Left colon (tissue), 2 donors: ENCODE measurements at regions not wholly inside any gene's neighbourhood (a gene's known extent, or its start where the extent isn't known, plus 50 kb on each side); places are given as distances from the start of the nearest gene placed in this dataset.
A peak's percentile ranks its signal among the peaks of the same experiment; 100 is the strongest.
"Not testable (repeated sequence)": the region's sequence is repeated elsewhere in the genome, so short reads cannot be mapped to it uniquely, and the experiment has no call there.

Experiments used
- ATAC-seq: fragments of 200-7000 bp; cut with Tn5 transposase; one replicate; pipeline ENCODE4 v1.9.1; 2020; ENCODE audit warnings: mild to moderate bottlenecking, moderate library complexity
- DNase-seq, 2 donors: peaks; one replicate each; pipeline ENCODE4 v3.0.0-alpha.2; 2020
- intact Hi-C, 2 donors: fragments of 100-400 bp; cut with DNase I in 1 of 2; cut with micrococcal nuclease in 1 of 2; formaldehyde crosslinking; loops; one replicate each; pipeline versions ENCODE4 v1.11.2 to v1.14.0; 2022; cut with DNase I, micrococcal nuclease
- donor health status: DM: no; HTN: no; CAD: no.
- donor health status: DM: yes; HTN: yes; CAD: no.

- DNase-seq, ATAC-seq, intact Hi-C loops: not testable (repeated sequence)
Observed at GRCh38 chr10:121145802-121146395, 294.7 kb downstream of the WDR11 start.

- no peak for DNase-seq
- intact Hi-C loops: no loop called here
- ATAC-seq: no peak
Observed at GRCh38 chr10:121148921-121149320, 297.8 kb downstream of the WDR11 start.

- intact Hi-C loops: no loop called here
- no peak for DNase-seq
Observed at GRCh38 chr10:121152033-121152432, 300.9 kb downstream of the WDR11 start.

GRCh38 chr10:121152935-121153334 is 301.8 kb downstream of the WDR11 start:
- no peak for ATAC-seq
- no peak for DNase-seq
- intact Hi-C loops: no loop called here

More at GRCh38 chr10:121152033-121152432, 300.9 kb downstream of the WDR11 start:
- ATAC-seq: no peak

DNA sequence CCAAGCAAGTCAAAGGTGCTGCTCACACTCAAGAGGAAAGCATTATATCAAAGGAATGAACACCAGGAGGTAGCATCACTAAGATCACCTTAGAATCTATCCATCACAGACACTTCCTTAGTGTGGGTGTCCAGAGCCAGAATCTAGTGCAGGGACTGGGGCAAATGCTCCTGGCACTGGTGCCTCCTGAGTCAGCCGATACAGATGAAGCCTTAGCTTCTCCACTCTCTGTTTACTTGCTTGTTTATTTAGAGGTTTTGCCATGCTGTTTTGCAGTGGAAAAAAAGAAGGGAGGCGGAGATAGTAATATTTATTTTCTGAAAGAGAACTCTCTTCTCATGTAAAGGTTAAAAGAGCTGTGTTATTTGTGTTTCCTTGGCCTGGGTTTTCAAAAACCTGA is 303.1 kb downstream of the WDR11 start:
- intact Hi-C loops: no loop called here
- DNase-seq (no peak), ATAC-seq (no peak)

DNA sequence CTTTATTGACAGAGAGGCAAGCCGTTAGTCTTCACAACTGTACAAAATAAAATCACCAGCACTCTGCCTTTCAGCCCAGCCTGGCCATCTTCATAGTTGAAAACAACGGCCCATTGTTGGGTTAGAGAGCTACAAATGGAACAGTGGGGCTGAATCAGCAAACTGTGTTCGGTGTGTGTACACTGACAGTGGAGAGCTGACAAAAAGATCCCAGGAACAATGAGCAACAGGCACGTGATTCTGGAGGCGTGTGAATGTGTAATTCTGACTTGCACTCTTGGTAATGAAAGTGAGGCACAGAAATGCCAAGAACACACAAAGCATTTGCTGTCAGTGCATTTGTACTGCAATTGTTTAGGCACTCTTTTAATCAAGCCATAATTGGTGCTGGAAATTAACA is 303.7 kb downstream of the WDR11 start:
- DNase-seq (peak; percentile 17 to 44), ATAC-seq (peak; percentile 28)
- intact Hi-C loops: no loop called here

GRCh38 chr10:121155742-121156474 is 304.7 kb downstream of the WDR11 start:
- peak; percentile 63 for ATAC-seq
- DNase-seq: peak; percentile 59 to 75
- intact Hi-C loops: no loop called here

- intact Hi-C loops: no loop called here
- DNase-seq (peak; percentile 45 to 59), ATAC-seq (peak; percentile 56)
Observed at GRCh38 chr10:121157998-121158397, 306.8 kb downstream of the WDR11 start.

DNA sequence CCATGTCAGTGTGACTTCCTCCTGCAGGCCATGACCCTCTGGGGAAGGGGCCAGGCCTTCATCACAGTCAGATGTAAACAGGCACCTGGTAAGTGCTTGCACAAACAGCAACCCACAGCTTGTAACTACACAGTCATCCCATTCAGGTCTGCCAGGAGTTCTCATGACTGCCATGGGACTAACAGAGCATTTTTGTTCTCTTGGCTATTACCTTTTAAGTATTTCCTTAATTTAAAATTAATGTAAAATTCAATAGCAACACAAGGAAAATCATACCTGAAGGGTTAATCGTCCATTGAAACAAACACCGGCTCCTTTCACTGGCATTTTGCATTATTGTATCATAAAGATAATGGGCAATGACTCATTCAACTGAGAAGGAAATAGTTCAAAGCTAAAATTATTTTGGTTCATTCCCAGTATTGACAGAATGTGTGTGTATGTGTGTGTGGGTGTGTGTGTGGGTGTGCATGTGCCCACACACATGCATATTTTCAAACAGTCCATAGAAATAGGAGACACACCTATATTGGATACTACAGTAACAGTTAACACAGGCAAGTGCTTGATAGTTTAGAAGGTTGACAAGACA is 307.9 kb downstream of the WDR11 start:
- DNase-seq (peak; percentile 55 to 63), ATAC-seq (peak; percentile 81)
- intact Hi-C loops: no loop called here

GRCh38 chr10:121159670-121160069 is 308.5 kb downstream of the WDR11 start:
- ATAC-seq (no peak), DNase-seq (no peak)
- intact Hi-C loops: no loop called here

DNA sequence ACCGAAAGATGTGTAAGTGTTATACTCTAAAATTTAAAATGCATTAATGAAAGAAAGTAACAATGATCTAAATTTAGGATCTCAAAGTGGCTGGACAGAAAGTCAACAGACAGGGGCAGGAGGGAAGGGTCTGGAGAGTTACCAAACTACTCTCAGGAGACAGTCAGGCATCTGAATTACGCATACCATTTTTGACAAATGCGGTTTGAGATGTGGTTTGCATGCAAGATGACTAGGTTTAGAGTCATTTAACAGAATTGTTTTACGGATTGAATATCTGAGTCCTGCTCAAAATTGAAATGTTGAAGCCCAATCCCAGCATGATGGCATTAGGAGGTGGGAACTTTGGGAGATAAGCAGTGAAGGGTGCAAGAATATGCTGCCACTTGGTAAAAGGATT is 314.1 kb downstream of the WDR11 start:
- intact Hi-C loops: no loop called here
- no peak for DNase-seq
- ATAC-seq: no peak

DNA sequence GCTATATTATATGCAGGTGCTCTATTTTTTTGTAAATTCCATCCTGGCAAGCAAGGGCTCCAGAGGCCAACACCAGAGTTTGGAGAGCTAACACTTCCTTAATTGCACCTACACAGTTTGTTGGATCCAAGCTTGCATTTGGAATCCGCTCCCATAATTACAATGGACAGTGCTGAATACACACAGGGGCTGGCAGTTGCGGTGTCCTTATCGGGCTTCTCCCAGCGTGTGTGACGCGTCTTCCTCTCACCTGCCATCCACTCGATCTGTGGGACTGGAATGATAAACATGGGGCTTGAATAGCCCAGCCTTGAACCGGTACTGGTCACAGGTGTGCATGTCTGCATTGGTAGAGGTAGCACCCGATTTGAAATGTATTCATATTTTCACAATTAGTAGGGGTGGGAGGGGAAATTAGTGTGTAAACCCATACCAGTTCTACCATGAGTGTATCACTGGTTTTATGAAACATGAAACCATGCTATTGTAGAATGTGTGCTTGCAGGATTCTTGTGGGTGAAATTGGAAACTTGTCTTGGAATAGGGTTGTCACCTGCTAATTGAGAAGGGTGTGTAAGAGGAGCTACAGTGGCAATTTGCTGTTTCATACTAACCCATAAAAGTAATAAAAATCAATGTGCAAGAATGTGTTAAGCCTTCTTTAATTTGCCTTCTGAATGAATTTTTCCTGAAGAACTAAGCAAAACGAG is 316.5 kb downstream of the WDR11 start:
- intact Hi-C loops: no loop called here
- DNase-seq (peak in 1 of 2 donors; percentile 19), ATAC-seq (peak; percentile 86)

- intact Hi-C loops: no loop called here
- no peak for DNase-seq
- peak; percentile 36 for ATAC-seq
Observed at GRCh38 chr10:121168545-121169216, 317.5 kb downstream of the WDR11 start.

GRCh38 chr10:121169406-121169805 is 318.2 kb downstream of the WDR11 start:
- ATAC-seq (no peak), DNase-seq (no peak)
- intact Hi-C loops: no loop called here

GRCh38 chr10:121171825-121172787 is 320.9 kb downstream of the WDR11 start:
- ATAC-seq: no peak
- intact Hi-C loops: no loop called here
- DNase-seq: no peak

DNA sequence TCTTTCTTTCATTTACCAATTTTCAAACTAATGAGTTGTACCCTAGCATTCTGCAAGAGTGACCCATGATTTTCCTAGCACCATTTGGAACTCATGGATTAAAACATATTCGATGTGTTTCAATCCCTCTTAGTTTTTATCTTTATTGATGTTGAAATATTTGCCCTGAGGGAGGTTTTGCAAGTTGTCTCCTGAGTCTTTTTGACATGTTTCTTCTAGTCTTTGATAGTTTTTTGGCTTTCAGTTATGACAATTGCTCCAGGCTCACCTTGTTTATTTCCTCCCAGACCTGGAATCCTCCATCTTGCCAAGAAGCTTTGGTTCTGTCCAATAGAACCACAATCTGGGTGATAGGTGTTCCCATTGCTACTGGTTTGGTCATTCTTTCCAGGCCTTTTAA is 327.8 kb downstream of the WDR11 start:
- intact Hi-C loops: no loop called here
- ATAC-seq (no peak), DNase-seq (no peak)

DNA sequence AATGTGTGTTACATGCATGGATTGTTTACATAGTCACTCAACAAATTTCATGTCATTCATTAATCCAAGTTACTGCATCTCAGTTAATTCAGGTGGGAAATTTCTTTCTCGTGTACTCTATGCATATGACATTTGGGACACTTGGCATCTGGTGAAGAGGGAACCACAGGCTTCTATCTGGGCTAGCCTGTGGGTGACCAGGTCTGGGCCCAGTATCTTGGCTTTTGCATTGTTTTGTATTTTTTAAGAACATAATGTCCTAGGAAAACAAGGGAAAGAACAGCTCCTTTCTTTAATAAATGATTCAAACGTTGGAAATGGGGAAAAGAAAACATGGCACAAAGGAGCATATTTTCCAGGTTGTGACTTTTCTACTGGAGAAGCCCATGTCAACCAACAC is 331.1 kb downstream of the WDR11 start:
- no peak for ATAC-seq
- no peak for DNase-seq
- intact Hi-C loops: no loop called here

- intact Hi-C loops: no loop called here
- DNase-seq (no peak), ATAC-seq (no peak)
Observed at GRCh38 chr10:121183236-121183635, 332.1 kb downstream of the WDR11 start.
